ENCODE measurements at regions not wholly inside any gene's neighbourhood (a gene's known extent, or its start where the extent isn't known, plus 50 kb on each side); places are given as distances from the start of the nearest gene placed in this dataset.

- dilution Hi-C loops (cut with MboI; ENCODE audit: extremely low pct_ligation_motif_present, low sequenced_read_pairs) = no loop called here
- H3K4me1 ChIP-seq (ENCODE audit: control insufficient read depth, extremely low read depth, insufficient read depth, low read length) = no peaks in the 10 kb centered on the region
- FAIRE-seq = no peak
- H3K9me1 ChIP-seq (ENCODE audit: control insufficient read depth, extremely low read depth, insufficient read depth, low read length) = no peaks in the 10 kb centered on the region
- no peak overlapping the region for H3K27ac ChIP-seq (ENCODE audit: control insufficient read depth, insufficient read depth, low read length)
- no peaks in the 10 kb centered on the region for H3K36me3 ChIP-seq (ENCODE audit: control insufficient read depth in 2 of 2, extremely low read depth in 1 of 2, insufficient read depth in 2 of 2, low read length in 2 of 2)
- no peak overlapping the region for H3K4me2 ChIP-seq (ENCODE audit: control insufficient read depth, extremely low read depth, insufficient read depth, low read depth, low read length)
- no peak overlapping the region for H3K4me3 ChIP-seq (ENCODE audit: control insufficient read depth in 2 of 3, extremely low read depth in 1 of 3, insufficient read depth in 2 of 3, low read depth in 1 of 3, low read length in 3 of 3)
- no peaks in the 10 kb centered on the region for H3K27me3 ChIP-seq (ENCODE audit: control insufficient read depth, extremely low read depth, insufficient read depth, low read length)
- no peak for TF ChIP-seq EZH2 (IDR thresholded peaks at IDR 0.05; ENCODE audit: low read length)
- TF ChIP-seq, protein P1, sequence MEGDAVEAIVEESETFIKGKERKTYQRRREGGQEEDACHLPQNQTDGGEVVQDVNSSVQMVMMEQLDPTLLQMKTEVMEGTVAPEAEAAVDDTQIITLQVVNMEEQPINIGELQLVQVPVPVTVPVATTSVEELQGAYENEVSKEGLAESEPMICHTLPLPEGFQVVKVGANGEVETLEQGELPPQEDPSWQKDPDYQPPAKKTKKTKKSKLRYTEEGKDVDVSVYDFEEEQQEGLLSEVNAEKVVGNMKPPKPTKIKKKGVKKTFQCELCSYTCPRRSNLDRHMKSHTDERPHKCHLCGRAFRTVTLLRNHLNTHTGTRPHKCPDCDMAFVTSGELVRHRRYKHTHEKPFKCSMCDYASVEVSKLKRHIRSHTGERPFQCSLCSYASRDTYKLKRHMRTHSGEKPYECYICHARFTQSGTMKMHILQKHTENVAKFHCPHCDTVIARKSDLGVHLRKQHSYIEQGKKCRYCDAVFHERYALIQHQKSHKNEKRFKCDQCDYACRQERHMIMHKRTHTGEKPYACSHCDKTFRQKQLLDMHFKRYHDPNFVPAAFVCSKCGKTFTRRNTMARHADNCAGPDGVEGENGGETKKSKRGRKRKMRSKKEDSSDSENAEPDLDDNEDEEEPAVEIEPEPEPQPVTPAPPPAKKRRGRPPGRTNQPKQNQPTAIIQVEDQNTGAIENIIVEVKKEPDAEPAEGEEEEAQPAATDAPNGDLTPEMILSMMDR (optimal IDR thresholded peaks at IDR 0.05 in 1 of 3, IDR thresholded peaks at IDR 0.05 in 1 of 3, conservative IDR thresholded peaks at IDR 0.05 in 1 of 3; ENCODE audit: extremely low read depth in 1 of 3, insufficient read depth in 2 of 3, low read length in 3 of 3) = no peak
- no peak overlapping the region for H3K9ac ChIP-seq (ENCODE audit: control insufficient read depth, extremely low read depth, insufficient read depth, low read length)
- no peak for DNase-seq (ENCODE audit: low read depth, low spot score)
- no peaks in the 10 kb centered on the region for H4K20me1 ChIP-seq (ENCODE audit: control insufficient read depth, extremely low read depth, insufficient read depth, low read length)
- H3K9me3 ChIP-seq (ENCODE audit: control insufficient read depth, low read depth, low read length) = no peaks in the 10 kb centered on the region
- H3K79me2 ChIP-seq (ENCODE audit: control insufficient read depth, insufficient read depth, low read length) = no peaks in the 10 kb centered on the region
- H2AFZ ChIP-seq (ENCODE audit: control insufficient read depth, low read length) = no peak overlapping the region
Measured at GRCh38 chr2:13550285-13551231, 833.8 kb downstream of the TRIB2 start.

GRCh38 chr2:13558368-13558767, 841.6 kb downstream of the TRIB2 start:
- dilution Hi-C loops (cut with MboI; ENCODE audit: extremely low pct_ligation_motif_present, low sequenced_read_pairs) = no loop called here
- no peak overlapping the region for H2AFZ ChIP-seq (ENCODE audit: control insufficient read depth, low read length)
- H3K36me3 ChIP-seq (ENCODE audit: control insufficient read depth in 2 of 2, extremely low read depth in 1 of 2, insufficient read depth in 2 of 2, low read length in 2 of 2) = no peaks in the 10 kb centered on the region
- FAIRE-seq (peak; percentile 81), DNase-seq (ENCODE audit: low read depth, low spot score) (peak; percentile 70)
- TF ChIP-seq, protein P1 (optimal IDR thresholded peaks at IDR 0.05 in 1 of 3, IDR thresholded peaks at IDR 0.05 in 1 of 3, conservative IDR thresholded peaks at IDR 0.05 in 1 of 3; ENCODE audit: extremely low read depth in 1 of 3, insufficient read depth in 2 of 3, low read length in 3 of 3) = no peak
- TF ChIP-seq EZH2 (IDR thresholded peaks at IDR 0.05; ENCODE audit: low read length) = no peak
- no peaks in the 10 kb centered on the region for H3K9me1 ChIP-seq (ENCODE audit: control insufficient read depth, extremely low read depth, insufficient read depth, low read length)
- no peaks in the 10 kb centered on the region for H3K9me3 ChIP-seq (ENCODE audit: control insufficient read depth, low read depth, low read length)
- H3K27me3 ChIP-seq (ENCODE audit: control insufficient read depth, extremely low read depth, insufficient read depth, low read length) = no peaks in the 10 kb centered on the region
- H3K4me2 ChIP-seq (ENCODE audit: control insufficient read depth, extremely low read depth, insufficient read depth, low read depth, low read length) = peak overlapping the region; percentile 12
- no peaks in the 10 kb centered on the region for H4K20me1 ChIP-seq (ENCODE audit: control insufficient read depth, extremely low read depth, insufficient read depth, low read length)
- H3K27ac ChIP-seq (ENCODE audit: control insufficient read depth, insufficient read depth, low read length) = peak overlapping the region; percentile 58
- H3K79me2 ChIP-seq (ENCODE audit: control insufficient read depth, insufficient read depth, low read length) = no peaks in the 10 kb centered on the region
- no peak overlapping the region for H3K4me3 ChIP-seq (ENCODE audit: control insufficient read depth in 2 of 3, extremely low read depth in 1 of 3, insufficient read depth in 2 of 3, low read depth in 1 of 3, low read length in 3 of 3)
- no peak overlapping the region for H3K9ac ChIP-seq (ENCODE audit: control insufficient read depth, extremely low read depth, insufficient read depth, low read length)
- H3K4me1 ChIP-seq (ENCODE audit: control insufficient read depth, extremely low read depth, insufficient read depth, low read length) = peaks cover 10% of the 10 kb centered on the region
